Liver (tissue), 7 donors: ENCODE measurements at regions not wholly inside any gene's neighbourhood (a gene's known extent, or its start where the extent isn't known, plus 50 kb on each side); places are given as distances from the start of the nearest gene placed in this dataset.

Experiments
- DNase-seq: peaks from one replicate; pipeline ENCODE4 v3.0.0-alpha.2; 2017; ENCODE audit warnings: low spot score
- H3K27ac ChIP-seq, 2 donors: one replicate each; pipeline ENCODE4 v1.7.0; 2013; ENCODE audit warnings: inconsistent platforms in 2 of 2, low read length in 2 of 2, control low read depth in 1 of 2, low read depth in 1 of 2, mild to moderate bottlenecking in 1 of 2
- H3K27me3 ChIP-seq, 4 donors: one replicate each; pipeline versions ENCODE4 v1.6.1 to v1.7.0; 2013; ENCODE audit warnings: low read length in 3 of 4, inconsistent platforms in 1 of 4, mild to moderate bottlenecking in 1 of 4, moderate library complexity in 1 of 4; ENCODE audit not compliant: control insufficient read depth in 4 of 4, insufficient read depth in 4 of 4
- H3K36me3 ChIP-seq, 4 donors: one replicate each; pipeline versions ENCODE4 v1.6.1 to v1.7.0; 2013; ENCODE audit warnings: low read length in 3 of 4, mild to moderate bottlenecking in 3 of 4, low read depth in 1 of 4, moderate library complexity in 1 of 4; ENCODE audit not compliant: control insufficient read depth in 4 of 4, insufficient read depth in 3 of 4
- H3K4me1 ChIP-seq, 4 donors: one replicate each; pipeline versions ENCODE4 v1.6.1 to v1.7.0; 2013; ENCODE audit warnings: low read length in 3 of 4, mild to moderate bottlenecking in 3 of 4, moderate library complexity in 1 of 4; ENCODE audit not compliant: control insufficient read depth in 4 of 4, insufficient read depth in 4 of 4
- H3K4me3 ChIP-seq, 3 donors: one replicate each; pipeline versions ENCODE4 v1.6.1 to v1.7.0; 2013; ENCODE audit warnings: low read length in 3 of 3, control low read depth in 1 of 3, low read depth in 1 of 3, mild to moderate bottlenecking in 1 of 3
- H3K9ac ChIP-seq, 2 donors: one replicate each; pipeline ENCODE4 v1.7.0; 2013; ENCODE audit warnings: low read length in 2 of 2, mild to moderate bottlenecking in 2 of 2, moderate library complexity in 2 of 2, control low read depth in 1 of 2, low read depth in 1 of 2
- H3K9me3 ChIP-seq, 4 donors: one replicate each; pipeline versions ENCODE4 v1.6.1 to v1.7.0; 2013; ENCODE audit warnings: low read length in 3 of 4; ENCODE audit not compliant: control insufficient read depth in 4 of 4
- EGR1 ChIP-seq, 2 donors: IDR thresholded peaks; 2 replicates each; pipeline ENCODE4 v1.6.1; 2016 to 2018; ENCODE audit warnings: antibody characterized with exemption in 2 of 2, low read depth in 2 of 2
- FOXA1 ChIP-seq: IDR thresholded peaks from 2 replicates; pipeline ENCODE4 v1.6.1; 2016; ENCODE audit warnings: antibody characterized with exemption
- FOXA2 ChIP-seq: IDR thresholded peaks from 2 replicates; pipeline ENCODE4 v1.6.1; 2016; ENCODE audit warnings: antibody characterized with exemption
- GABPA ChIP-seq, 2 donors: IDR thresholded peaks in 1 of 2; conservative IDR thresholded peaks in 1 of 2; 2 replicates each; pipeline ENCODE4 v1.6.1; 2016; ENCODE audit warnings: antibody characterized with exemption in 2 of 2, mild to moderate bottlenecking in 1 of 2, moderate library complexity in 1 of 2
- HNF4A ChIP-seq, 2 donors: conservative IDR thresholded peaks; 2 replicates each; pipeline ENCODE4 v1.6.1; 2016; ENCODE audit warnings: antibody characterized with exemption in 2 of 2, mild to moderate bottlenecking in 2 of 2
- HNF4G ChIP-seq: IDR thresholded peaks from 2 replicates; pipeline ENCODE4 v1.6.1; 2016; ENCODE audit warnings: antibody characterized with exemption
- JUND ChIP-seq, 2 donors: IDR thresholded peaks; 2 replicates each; pipeline ENCODE4 v1.6.1; 2016; ENCODE audit warnings: antibody characterized with exemption in 2 of 2
- MAX ChIP-seq: IDR thresholded peaks from 2 replicates; pipeline ENCODE4 v1.6.1; 2016; ENCODE audit warnings: antibody characterized with exemption
- NR2F2 ChIP-seq: IDR thresholded peaks from 2 replicates; pipeline ENCODE4 v1.6.1; 2016; ENCODE audit warnings: antibody characterized with exemption
- RAD21 ChIP-seq, 2 donors: IDR thresholded peaks; 2 replicates each; pipeline ENCODE4 v1.6.1; 2016; ENCODE audit warnings: antibody characterized with exemption in 2 of 2, mild to moderate bottlenecking in 2 of 2
- RXRA ChIP-seq, 2 donors: IDR thresholded peaks; 2 replicates each; pipeline ENCODE4 v1.6.1; 2017 to 2018; ENCODE audit warnings: antibody characterized with exemption in 2 of 2, mild to moderate bottlenecking in 1 of 2
- SP1 ChIP-seq: IDR thresholded peaks from 2 replicates; pipeline ENCODE4 v1.6.1; 2018; ENCODE audit warnings: antibody characterized with exemption, mild to moderate bottlenecking
- TAF1 ChIP-seq: conservative IDR thresholded peaks from 2 replicates; pipeline ENCODE4 v1.6.1; 2016; ENCODE audit warnings: antibody characterized with exemption, mild to moderate bottlenecking
- YY1 ChIP-seq: IDR thresholded peaks from 2 replicates; pipeline ENCODE4 v1.6.1; 2016; ENCODE audit warnings: antibody characterized with exemption, mild to moderate bottlenecking
- WGBS: extraction: QIAGEN DNeasy Blood & Tissue Kit; methylation state at CpG from one replicate; pipeline ENCODE4 v1.1.7; 2013; 5-methylcytosine and 5-hydroxymethylcytosine counted together
- TF ChIP-seq, protein P1 (sequence below): IDR thresholded peaks from 2 replicates; pipeline ENCODE4 v1.6.1; 2016; ENCODE audit warnings: antibody characterized with exemption
- TF ChIP-seq, protein P2 (sequence below): IDR thresholded peaks from 2 replicates; pipeline ENCODE4 v1.6.1; 2016; ENCODE audit warnings: antibody characterized with exemption
- TF ChIP-seq, protein P3 (sequence below): IDR thresholded peaks from 2 replicates; pipeline ENCODE4 v1.6.1; 2016; ENCODE audit warnings: antibody characterized with exemption, mild to moderate bottlenecking
- donor health status: healthy.
- donor health status: healthy.
- donor health status: healthy.
- donor health status: healthy.

- no peak for DNase-seq
- no peaks in the 10 kb centered on the region for H3K36me3 ChIP-seq
These were observed 935.8 kb downstream of the IGSF11 start for GRCh38 chr3:118098827-118099226.

GRCh38 chr3:118101891-118102290 lies 932.8 kb downstream of the IGSF11 start:
- WGBS = 68% methylated on average over 2 of the region's 2 CpGs
- no peak overlapping the region for H3K9ac ChIP-seq
- H3K9me3 ChIP-seq = peaks cover 0 to 2% (median 0%) of the 10 kb centered on the region in 4 donors
- H3K4me3 ChIP-seq = no peak overlapping the region
- H3K36me3 ChIP-seq = no peaks in the 10 kb centered on the region
- no peaks in the 10 kb centered on the region for H3K27me3 ChIP-seq
- H3K4me1 ChIP-seq = no peaks in the 10 kb centered on the region
- no peak overlapping the region for H3K27ac ChIP-seq
- DNase-seq = no peak
- TF ChIP-seq TAF1 = no peak
- TF ChIP-seq NR2F2 = no peak
- TF ChIP-seq GABPA (IDR thresholded peaks at IDR 0.05 in 1 of 2, conservative IDR thresholded peaks at IDR 0.05 in 1 of 2) = no peak
- no peak for TF ChIP-seq HNF4G
- no peak for TF ChIP-seq RAD21 (IDR thresholded peaks at IDR 0.05)
- TF ChIP-seq, protein P1, sequence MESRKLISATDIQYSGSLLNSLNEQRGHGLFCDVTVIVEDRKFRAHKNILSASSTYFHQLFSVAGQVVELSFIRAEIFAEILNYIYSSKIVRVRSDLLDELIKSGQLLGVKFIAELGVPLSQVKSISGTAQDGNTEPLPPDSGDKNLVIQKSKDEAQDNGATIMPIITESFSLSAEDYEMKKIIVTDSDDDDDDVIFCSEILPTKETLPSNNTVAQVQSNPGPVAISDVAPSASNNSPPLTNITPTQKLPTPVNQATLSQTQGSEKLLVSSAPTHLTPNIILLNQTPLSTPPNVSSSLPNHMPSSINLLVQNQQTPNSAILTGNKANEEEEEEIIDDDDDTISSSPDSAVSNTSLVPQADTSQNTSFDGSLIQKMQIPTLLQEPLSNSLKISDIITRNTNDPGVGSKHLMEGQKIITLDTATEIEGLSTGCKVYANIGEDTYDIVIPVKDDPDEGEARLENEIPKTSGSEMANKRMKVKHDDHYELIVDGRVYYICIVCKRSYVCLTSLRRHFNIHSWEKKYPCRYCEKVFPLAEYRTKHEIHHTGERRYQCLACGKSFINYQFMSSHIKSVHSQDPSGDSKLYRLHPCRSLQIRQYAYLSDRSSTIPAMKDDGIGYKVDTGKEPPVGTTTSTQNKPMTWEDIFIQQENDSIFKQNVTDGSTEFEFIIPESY = no peak
- no peak for TF ChIP-seq SP1
- TF ChIP-seq MAX = no peak

More at GRCh38 chr3:118098827-118099226, 935.8 kb downstream of the IGSF11 start:
- Histone ChIP-seq H3K4me1 (no peaks in the 10 kb centered on the region), H3K9ac (no peak overlapping the region), H3K27ac (no peak overlapping the region), H3K4me3 (no peak overlapping the region), H3K27me3 (no peaks in the 10 kb centered on the region), H3K9me3 (no peaks in the 10 kb centered on the region)
- no peak for TF ChIP-seq RAD21 (IDR thresholded peaks at IDR 0.05)
- TF ChIP-seq RXRA (IDR thresholded peaks at IDR 0.05) = no peak
- no peak for TF ChIP-seq FOXA2
- TF ChIP-seq, protein P2, sequence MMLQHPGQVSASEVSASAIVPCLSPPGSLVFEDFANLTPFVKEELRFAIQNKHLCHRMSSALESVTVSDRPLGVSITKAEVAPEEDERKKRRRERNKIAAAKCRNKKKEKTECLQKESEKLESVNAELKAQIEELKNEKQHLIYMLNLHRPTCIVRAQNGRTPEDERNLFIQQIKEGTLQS = no peak
- TF ChIP-seq EGR1 (IDR thresholded peaks at IDR 0.05; ENCODE audit: low read depth in 2 of 2) = no peak
- no peak for TF ChIP-seq SP1
- TF ChIP-seq TAF1 = no peak
- no peak for TF ChIP-seq MAX
- no peak for TF ChIP-seq FOXA1
- TF ChIP-seq YY1 = no peak
- TF ChIP-seq HNF4A (conservative IDR thresholded peaks at IDR 0.05) = no peak
- TF ChIP-seq, protein P3, sequence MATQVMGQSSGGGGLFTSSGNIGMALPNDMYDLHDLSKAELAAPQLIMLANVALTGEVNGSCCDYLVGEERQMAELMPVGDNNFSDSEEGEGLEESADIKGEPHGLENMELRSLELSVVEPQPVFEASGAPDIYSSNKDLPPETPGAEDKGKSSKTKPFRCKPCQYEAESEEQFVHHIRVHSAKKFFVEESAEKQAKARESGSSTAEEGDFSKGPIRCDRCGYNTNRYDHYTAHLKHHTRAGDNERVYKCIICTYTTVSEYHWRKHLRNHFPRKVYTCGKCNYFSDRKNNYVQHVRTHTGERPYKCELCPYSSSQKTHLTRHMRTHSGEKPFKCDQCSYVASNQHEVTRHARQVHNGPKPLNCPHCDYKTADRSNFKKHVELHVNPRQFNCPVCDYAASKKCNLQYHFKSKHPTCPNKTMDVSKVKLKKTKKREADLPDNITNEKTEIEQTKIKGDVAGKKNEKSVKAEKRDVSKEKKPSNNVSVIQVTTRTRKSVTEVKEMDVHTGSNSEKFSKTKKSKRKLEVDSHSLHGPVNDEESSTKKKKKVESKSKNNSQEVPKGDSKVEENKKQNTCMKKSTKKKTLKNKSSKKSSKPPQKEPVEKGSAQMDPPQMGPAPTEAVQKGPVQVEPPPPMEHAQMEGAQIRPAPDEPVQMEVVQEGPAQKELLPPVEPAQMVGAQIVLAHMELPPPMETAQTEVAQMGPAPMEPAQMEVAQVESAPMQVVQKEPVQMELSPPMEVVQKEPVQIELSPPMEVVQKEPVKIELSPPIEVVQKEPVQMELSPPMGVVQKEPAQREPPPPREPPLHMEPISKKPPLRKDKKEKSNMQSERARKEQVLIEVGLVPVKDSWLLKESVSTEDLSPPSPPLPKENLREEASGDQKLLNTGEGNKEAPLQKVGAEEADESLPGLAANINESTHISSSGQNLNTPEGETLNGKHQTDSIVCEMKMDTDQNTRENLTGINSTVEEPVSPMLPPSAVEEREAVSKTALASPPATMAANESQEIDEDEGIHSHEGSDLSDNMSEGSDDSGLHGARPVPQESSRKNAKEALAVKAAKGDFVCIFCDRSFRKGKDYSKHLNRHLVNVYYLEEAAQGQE = no peak
- TF ChIP-seq, protein P1 = no peak
- TF ChIP-seq HNF4G = no peak
- TF ChIP-seq GABPA (IDR thresholded peaks at IDR 0.05 in 1 of 2, conservative IDR thresholded peaks at IDR 0.05 in 1 of 2) = no peak
- no peak for TF ChIP-seq NR2F2
- TF ChIP-seq JUND (IDR thresholded peaks at IDR 0.05) = no peak
- WGBS = 40% methylated on average over 1 of the region's 1 CpG
